ENCODE measurements at regions not wholly inside any gene's neighbourhood (a gene's known extent, or its start where the extent isn't known, plus 50 kb on each side); places are given as distances from the start of the nearest gene placed in this dataset.
A peak's percentile ranks its signal among the peaks of the same experiment; 100 is the strongest.

- DNase-seq: no peak
Measured at GRCh38 chr6:43965628-43966373, 161.5 kb downstream of the MRPL14 start.

GRCh38 chr6:43964659-43965570 is 162.3 kb downstream of the MRPL14 start:
- no peak for DNase-seq

- DNase-seq: no peak
Measured at GRCh38 chr6:43963877-43964658, 163.2 kb downstream of the MRPL14 start.

GRCh38 chr6:43963203-43963602 is 164.0 kb downstream of the MRPL14 start:
- DNase-seq: no peak

GRCh38 chr6:43962458-43962857 is 164.8 kb downstream of the MRPL14 start:
- DNase-seq: peak; percentile 12

- no peak for DNase-seq
Measured at GRCh38 chr6:43957273-43957672, 170.0 kb downstream of the MRPL14 start.

GRCh38 chr6:43956478-43956877 is 170.8 kb downstream of the MRPL14 start:
- no peak for DNase-seq

GRCh38 chr6:43954311-43955131 is 172.7 kb downstream of the MRPL14 start:
- no peak for DNase-seq

GRCh38 chr6:43953794-43954310 is 173.4 kb downstream of the MRPL14 start:
- no peak for DNase-seq

GRCh38 chr6:43953256-43953655 is 174.0 kb downstream of the MRPL14 start:
- no peak for DNase-seq

- no peak for DNase-seq
Measured at GRCh38 chr6:43952746-43953145, 174.5 kb downstream of the MRPL14 start.

- no peak for DNase-seq
Measured at GRCh38 chr6:43951756-43952675, 175.2 kb downstream of the MRPL14 start.

GRCh38 chr6:43951063-43951755 is 176.0 kb downstream of the MRPL14 start:
- DNase-seq: peak; percentile 19

GRCh38 chr6:43950731-43951062 is 176.6 kb downstream of the MRPL14 start:
- no peak for DNase-seq

- no peak for DNase-seq
Measured at GRCh38 chr6:43950051-43950605, 177.1 kb downstream of the MRPL14 start.

GRCh38 chr6:43949551-43949991 is 177.7 kb downstream of the MRPL14 start:
- DNase-seq: no peak

GRCh38 chr6:43948527-43949485 is 178.4 kb downstream of the MRPL14 start:
- no peak for DNase-seq

- no peak for DNase-seq
Measured at GRCh38 chr6:43947860-43948259, 177.8 kb downstream of the VEGFA start.
